H1 (cell line): ENCODE measurements at regions not wholly inside any gene's neighbourhood (a gene's known extent, or its start where the extent isn't known, plus 50 kb on each side); places are given as distances from the start of the nearest gene placed in this dataset.

ENCODE experiments used
- CTCF ChIP-seq, 3 experiments: IDR thresholded peaks; 1 replicate in 2 of 3; 2 replicates in 1 of 3; pipeline versions ENCODE4 v1.5.1 to v1.6.1; 2011; ENCODE audit warnings: low read length in 3 of 3, mild to moderate bottlenecking in 3 of 3, inconsistent platforms in 2 of 3, low read depth in 1 of 3, moderate library complexity in 1 of 3; ENCODE audit not compliant: insufficient read depth in 1 of 3; ENCODE audit errors: control extremely low read depth in 1 of 3
- FOSL1 ChIP-seq: IDR thresholded peaks from 2 replicates; pipeline ENCODE4 v1.6.1; 2011; ENCODE audit warnings: mild to moderate bottlenecking, low read depth, low read length, moderate library complexity; ENCODE audit not compliant: insufficient read depth

- TF ChIP-seq CTCF (IDR thresholded peaks at IDR 0.05; ENCODE audit: control extremely low read depth in 1 of 3, insufficient read depth in 1 of 3, low read depth in 1 of 3, low read length in 3 of 3) (no peak), FOSL1 (no peak)
Observed at GRCh38 chr6:3517350-3517749, 60.5 kb upstream of the SLC22A23 start.
